SIG-M5 treated with dmso at 0.1 percent for 504 hours (cell line): ENCODE measurements at regions not wholly inside any gene's neighbourhood (a gene's known extent, or its start where the extent isn't known, plus 50 kb on each side); places are given as distances from the start of the nearest gene placed in this dataset.

Experiments
- DNase-seq: peaks from one replicate; lab custom pipeline; 2025; ENCODE audit not compliant: unreplicated experiment; lab: John Stamatoyannopoulos, UW

GRCh38 chr3:68328049-68328448 is 604.3 kb downstream of the TAFA4 start:
- no peak for DNase-seq

DNA sequence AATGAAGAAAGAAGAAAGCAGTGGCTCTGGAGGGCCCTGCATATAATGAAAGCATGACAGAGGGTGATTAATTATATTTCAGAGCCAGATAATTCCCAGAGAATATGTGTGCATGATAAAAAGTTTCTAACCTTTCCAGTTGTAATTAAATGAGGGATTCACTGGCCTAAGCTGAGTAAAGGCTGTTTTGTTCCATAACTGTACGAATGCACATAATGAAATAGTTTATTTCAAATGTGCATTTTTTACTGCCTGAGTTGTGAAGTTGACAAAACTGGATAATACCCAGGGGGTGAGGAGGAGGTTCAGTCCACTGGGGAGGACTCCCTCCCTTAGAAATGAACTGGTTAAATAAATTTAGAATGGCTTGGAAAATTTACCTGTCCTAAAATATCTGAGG is 616.4 kb downstream of the TAFA4 start:
- DNase-seq = no peak

GRCh38 chr3:68315546-68315945 is 616.8 kb downstream of the TAFA4 start:
- no peak for DNase-seq

DNA sequence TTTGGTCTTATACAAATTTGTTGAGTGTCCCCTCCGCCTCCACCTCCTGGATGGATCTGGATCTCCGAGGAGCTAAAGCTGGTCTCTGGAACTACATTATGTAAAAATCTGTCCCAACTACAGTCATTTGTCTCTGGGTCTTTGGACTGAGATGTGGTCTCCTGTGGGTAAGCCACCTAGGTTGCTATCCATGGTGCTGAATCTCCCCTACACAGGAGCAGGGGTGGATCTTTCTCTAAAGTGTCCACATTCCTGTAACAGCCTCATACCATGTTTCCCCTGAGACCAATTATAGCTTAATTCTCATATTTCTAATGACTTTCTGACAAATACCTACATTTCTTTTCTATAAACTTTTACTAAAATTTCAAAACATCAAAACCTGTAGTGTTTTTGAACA is 625.8 kb downstream of the TAFA4 start:
- DNase-seq = no peak

- no peak for DNase-seq
Observed at GRCh38 chr3:68295457-68295856, 636.9 kb downstream of the TAFA4 start.

DNA sequence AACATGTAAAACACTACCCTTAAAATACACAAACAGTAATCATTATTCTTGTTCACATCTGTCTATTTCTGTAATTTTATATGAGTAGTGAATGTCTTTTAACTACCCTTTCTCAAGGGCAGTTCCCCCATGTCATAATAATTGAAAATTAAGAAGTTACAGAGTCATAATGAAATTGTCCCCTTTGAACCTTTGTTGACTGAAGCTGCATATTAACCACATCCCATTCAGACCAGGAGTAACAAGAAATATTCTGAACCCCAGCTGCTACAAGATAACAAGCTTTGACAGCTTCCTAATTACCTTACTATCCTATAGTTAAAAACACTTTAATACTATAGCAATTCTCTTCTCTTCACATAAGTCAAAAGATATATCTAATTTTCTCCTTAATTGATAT is 635.9 kb upstream of the SUCLG2 start:
- no peak for DNase-seq

GRCh38 chr3:68288085-68288484 is 633.7 kb upstream of the SUCLG2 start:
- DNase-seq = no peak

DNA sequence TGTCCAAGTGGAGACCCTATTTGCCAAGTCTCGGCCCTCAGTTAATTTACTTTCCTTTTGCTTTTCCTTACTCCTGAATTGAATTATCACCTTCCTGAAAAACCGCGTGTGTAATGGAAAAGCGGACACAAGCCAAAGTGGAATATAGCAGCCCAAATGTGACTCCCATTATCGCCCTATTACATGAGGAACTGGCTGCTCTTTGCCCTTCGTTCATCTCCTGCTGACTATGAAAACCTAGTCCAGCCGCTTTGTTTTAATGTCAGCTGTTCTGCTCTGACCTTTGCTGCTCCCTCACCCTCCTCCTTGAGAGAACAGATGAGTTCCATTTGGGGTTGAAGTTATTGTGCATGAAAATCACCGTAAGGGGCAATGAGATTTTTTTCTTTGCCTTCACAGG is 632.7 kb upstream of the SUCLG2 start:
- DNase-seq = no peak

DNA sequence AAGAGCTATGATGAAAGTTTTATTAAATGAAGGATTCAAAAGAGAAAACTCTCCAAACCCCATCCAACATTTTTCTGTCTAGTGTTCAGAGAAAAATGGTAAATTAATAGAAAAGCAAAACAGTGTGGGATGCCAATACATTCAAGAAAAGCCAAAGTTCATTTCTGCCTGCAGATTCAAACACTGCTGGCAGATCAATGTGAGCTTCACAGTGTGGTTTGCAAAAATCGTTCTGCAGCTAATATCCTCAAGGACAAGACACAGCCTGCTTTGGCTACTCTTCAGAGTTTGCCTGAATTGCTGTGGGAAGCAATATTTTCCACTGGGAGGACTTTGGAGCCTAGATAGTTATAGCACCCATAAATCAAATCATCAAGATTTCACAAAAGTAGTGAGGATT is 619.9 kb upstream of the SUCLG2 start:
- DNase-seq = no peak

- no peak for DNase-seq
Observed at GRCh38 chr3:68271145-68271544, 616.7 kb upstream of the SUCLG2 start.

GRCh38 chr3:68256635-68257223 is 602.3 kb upstream of the SUCLG2 start:
- DNase-seq = no peak

- no peak for DNase-seq
Observed at GRCh38 chr3:68249265-68249664, 594.9 kb upstream of the SUCLG2 start.

GRCh38 chr3:68242606-68243005 is 588.2 kb upstream of the SUCLG2 start:
- no peak for DNase-seq

DNA sequence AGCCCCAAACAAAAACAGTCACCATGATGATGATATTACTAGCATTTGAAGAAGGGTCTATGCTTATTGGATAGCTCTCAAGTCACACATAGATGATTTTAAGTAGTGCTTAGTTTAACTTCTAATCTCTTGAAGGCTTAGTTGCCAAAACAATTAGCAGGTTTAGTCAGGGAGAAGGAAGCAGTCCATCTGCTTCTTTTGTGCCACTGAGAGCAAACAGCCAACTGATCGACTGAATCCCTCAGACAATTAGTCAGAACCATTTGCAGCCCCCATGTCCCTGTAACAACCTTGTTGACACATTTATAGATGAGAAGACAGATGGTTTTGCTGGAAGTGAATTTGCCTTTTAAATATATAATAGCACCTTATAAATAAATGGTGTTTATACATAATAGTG is 585.1 kb upstream of the SUCLG2 start:
- DNase-seq = no peak

- DNase-seq = no peak
Observed at GRCh38 chr3:68234076-68234780, 579.8 kb upstream of the SUCLG2 start.

GRCh38 chr3:68228856-68229255 is 574.4 kb upstream of the SUCLG2 start:
- DNase-seq = no peak

DNA sequence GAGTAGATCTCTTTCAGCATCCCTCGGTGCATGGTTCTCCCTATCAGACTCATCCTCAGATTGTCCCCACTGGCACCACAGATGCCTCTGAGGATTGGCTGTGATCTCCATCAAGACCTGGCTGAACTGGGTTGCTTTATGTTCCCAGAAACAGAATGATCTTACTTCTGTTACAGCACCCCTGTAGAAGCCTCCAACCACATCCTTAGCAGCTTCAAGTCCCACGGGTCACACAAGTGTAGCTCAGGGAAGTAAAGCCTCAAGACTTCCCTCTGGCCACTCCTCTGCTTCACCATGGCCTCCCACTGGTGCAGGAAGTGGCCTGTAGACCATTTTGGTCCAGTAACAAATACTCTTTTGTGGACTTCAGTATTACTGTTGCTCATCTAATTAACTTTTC is 566.4 kb upstream of the SUCLG2 start:
- no peak for DNase-seq

- DNase-seq = no peak
Observed at GRCh38 chr3:68211637-68212036, 557.2 kb upstream of the SUCLG2 start.

DNA sequence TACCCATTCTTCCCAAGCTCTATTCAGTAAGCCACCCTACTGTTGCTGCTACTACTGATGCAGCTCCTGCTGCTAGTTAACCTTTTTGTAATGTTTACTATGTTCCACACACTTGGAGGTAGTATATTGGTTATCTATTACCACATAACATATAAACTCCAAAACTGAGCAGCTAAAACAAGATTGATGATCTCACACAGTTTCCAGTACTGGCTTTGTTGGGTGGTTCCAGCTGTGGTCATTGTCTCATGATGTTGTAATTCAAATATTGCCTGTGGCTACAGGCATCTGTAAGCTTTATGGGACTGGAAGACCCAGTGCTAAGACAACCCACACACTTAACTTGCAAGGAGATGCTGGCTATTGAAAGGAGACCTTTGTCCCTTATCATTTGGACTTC is 556.2 kb upstream of the SUCLG2 start:
- DNase-seq = no peak

- DNase-seq = no peak
Observed at GRCh38 chr3:68207327-68207726, 552.9 kb upstream of the SUCLG2 start.

DNA sequence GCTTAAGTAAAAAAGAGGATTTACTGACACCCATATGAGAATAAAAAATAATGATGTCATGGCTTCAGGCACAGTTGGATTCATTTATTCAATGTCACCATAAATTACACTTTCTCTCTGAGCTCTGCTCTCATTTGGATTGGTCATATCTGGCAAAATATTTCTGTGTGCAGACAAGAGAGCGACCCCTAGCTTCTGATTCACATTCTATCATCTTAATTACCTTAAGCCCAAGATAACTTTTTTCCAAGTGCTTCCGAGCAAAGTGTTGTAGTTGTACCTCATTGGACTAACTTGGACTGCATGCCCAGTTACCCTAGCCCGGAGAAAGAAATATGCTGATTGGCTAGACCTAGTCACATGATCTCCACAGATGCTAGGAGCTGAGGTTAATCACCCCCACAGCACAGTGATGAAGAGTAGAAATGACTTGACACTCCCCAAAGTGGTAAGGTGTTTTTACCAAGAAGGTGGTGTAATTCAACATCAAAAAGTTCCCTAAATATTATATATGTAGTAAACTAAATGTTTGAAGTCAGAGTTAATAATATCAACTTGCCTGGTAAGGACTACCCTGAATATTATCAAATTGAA is 552.2 kb upstream of the SUCLG2 start:
- DNase-seq = no peak

DNA sequence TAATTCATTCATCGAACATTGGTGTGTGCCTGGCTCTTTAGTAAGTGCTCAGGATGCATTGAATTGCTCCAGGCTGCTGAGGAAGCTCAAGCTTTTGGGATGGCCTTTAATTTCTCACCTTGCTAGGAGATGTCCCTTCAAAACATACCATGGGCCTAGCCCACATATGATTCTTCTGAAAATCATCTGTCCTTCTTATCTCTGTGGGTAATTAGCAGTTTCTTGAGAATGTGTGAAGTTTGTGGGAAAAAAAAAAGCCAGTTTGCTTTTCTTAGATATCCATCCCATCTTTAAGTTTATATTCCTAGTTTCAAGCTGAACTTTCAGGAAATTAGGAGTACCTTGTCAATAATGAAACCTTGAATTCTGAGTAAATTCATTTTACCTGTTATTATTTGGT is 532.3 kb upstream of the SUCLG2 start:
- no peak for DNase-seq

- DNase-seq = no peak
Observed at GRCh38 chr3:68176600-68176999, 522.2 kb upstream of the SUCLG2 start.
